ENCODE measurements at regions not wholly inside any gene's neighbourhood (a gene's known extent, or its start where the extent isn't known, plus 50 kb on each side); places are given as distances from the start of the nearest gene placed in this dataset.
"Not testable (repeated sequence)": the region's sequence is repeated elsewhere in the genome, so short reads cannot be mapped to it uniquely, and the experiment has no call there.

- no peak overlapping the region for H3K9ac ChIP-seq (ENCODE audit: low read length)
- no peaks in the 10 kb centered on the region for H4K20me1 ChIP-seq (ENCODE audit: insufficient read depth)
- H3K9me2 ChIP-seq (ENCODE audit: insufficient read depth, low read length): no peaks in the 10 kb centered on the region
- H3K9me3 ChIP-seq (ENCODE audit: low read length): no peaks in the 10 kb centered on the region
- no peaks in the 10 kb centered on the region for H3K79me2 ChIP-seq (replicated peaks; ENCODE audit: insufficient read depth, low read length)
- TF ChIP-seq MXI1 (conservative IDR thresholded peaks at IDR 0.05; ENCODE audit: poor library complexity, severe bottlenecking): no peak
- no peak for TF ChIP-seq SMC3 (conservative IDR thresholded peaks at IDR 0.05; ENCODE audit: poor library complexity)
- TF ChIP-seq CTCF (IDR thresholded peaks at IDR 0.05; ENCODE audit: poor library complexity, severe bottlenecking): no peak
- TF ChIP-seq EP300 (conservative IDR thresholded peaks at IDR 0.05; ENCODE audit: poor library complexity, severe bottlenecking): no peak
- no peak for TF ChIP-seq TAF1 (IDR thresholded peaks at IDR 0.05; ENCODE audit: low read depth)
- H3F3A ChIP-seq (ENCODE audit: insufficient read depth, low read length, poor library complexity, severe bottlenecking): no peaks in the 10 kb centered on the region
- no peaks in the 10 kb centered on the region for H3K36me3 ChIP-seq (ENCODE audit: insufficient read depth, low read length)
- no peak overlapping the region for H3K4me3 ChIP-seq (ENCODE audit: low read length)
- H3K27ac ChIP-seq (ENCODE audit: low read length): no peak overlapping the region
- H3K27me3 ChIP-seq (ENCODE audit: insufficient read depth, low read depth, low read length): no peaks in the 10 kb centered on the region
- no peak overlapping the region for H2AFZ ChIP-seq (ENCODE audit: low read depth, low read length)
- no peak overlapping the region for H3K4me2 ChIP-seq (ENCODE audit: low read length)
Measured at GRCh38 chr11:87536016-87536415, 498.3 kb downstream of the TMEM135 start.

DNA sequence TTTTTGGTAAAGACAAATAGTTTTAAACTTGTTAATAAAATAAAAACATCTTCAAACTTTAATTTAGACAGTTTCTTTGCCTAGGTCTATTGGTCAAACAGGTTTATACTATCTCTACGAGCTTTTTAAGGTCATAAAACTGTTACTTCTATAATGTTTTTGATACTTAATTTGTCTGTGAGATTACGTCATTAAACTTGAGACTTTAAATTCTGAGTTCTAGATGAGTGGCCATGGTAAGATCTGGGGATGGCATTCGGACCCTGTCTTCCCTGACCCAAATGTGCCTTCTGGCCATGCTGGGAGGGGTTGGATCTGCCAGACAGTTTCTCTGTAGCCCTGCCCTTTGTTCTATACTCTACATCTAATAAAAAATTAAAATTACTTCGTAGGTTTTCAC lies 497.8 kb downstream of the TMEM135 start:
- H4K20me1 ChIP-seq (ENCODE audit: insufficient read depth): no peaks in the 10 kb centered on the region
- no peak overlapping the region for H3K4me3 ChIP-seq (ENCODE audit: low read length)
- no peak overlapping the region for H3K9ac ChIP-seq (ENCODE audit: low read length)
- no peaks in the 10 kb centered on the region for H3K27me3 ChIP-seq (ENCODE audit: insufficient read depth, low read depth, low read length)
- H3F3A ChIP-seq (ENCODE audit: insufficient read depth, low read length, poor library complexity, severe bottlenecking): no peaks in the 10 kb centered on the region
- H3K27ac ChIP-seq (ENCODE audit: low read length): no peak overlapping the region
- no peaks in the 10 kb centered on the region for H3K36me3 ChIP-seq (ENCODE audit: insufficient read depth, low read length)
- H3K79me2 ChIP-seq (replicated peaks; ENCODE audit: insufficient read depth, low read length): no peaks in the 10 kb centered on the region
- H3K9me2 ChIP-seq (ENCODE audit: insufficient read depth, low read length): no peaks in the 10 kb centered on the region
- H2AFZ ChIP-seq (ENCODE audit: low read depth, low read length): no peak overlapping the region
- TF ChIP-seq CTCF (IDR thresholded peaks at IDR 0.05; ENCODE audit: poor library complexity, severe bottlenecking) (no peak), POLR2AphosphoS5 (IDR thresholded peaks at IDR 0.05) (no peak), TAF1 (IDR thresholded peaks at IDR 0.05; ENCODE audit: low read depth) (no peak), MXI1 (conservative IDR thresholded peaks at IDR 0.05; ENCODE audit: poor library complexity, severe bottlenecking) (no peak), SMC3 (conservative IDR thresholded peaks at IDR 0.05; ENCODE audit: poor library complexity) (no peak), REST (IDR thresholded peaks at IDR 0.05; ENCODE audit: borderline replicate concordance) (no peak), EZH2 (IDR thresholded peaks at IDR 0.05; ENCODE audit: borderline replicate concordance, insufficient read depth, low read length, poor library complexity, severe bottlenecking) (no peak), EP300 (conservative IDR thresholded peaks at IDR 0.05; ENCODE audit: poor library complexity, severe bottlenecking) (no peak), RAD21 (conservative IDR thresholded peaks at IDR 0.05) (no peak)
- H3K9me3 ChIP-seq (ENCODE audit: low read length): no peaks in the 10 kb centered on the region
- no peak overlapping the region for H3K4me2 ChIP-seq (ENCODE audit: low read length)

- not testable (repeated sequence) for H4K20me1 ChIP-seq (ENCODE audit: insufficient read depth); H3K27me3 ChIP-seq (ENCODE audit: insufficient read depth, low read depth, low read length); H3K9me3 ChIP-seq (ENCODE audit: low read length); H3K79me2 ChIP-seq (replicated peaks; ENCODE audit: insufficient read depth, low read length); H3K4me3 ChIP-seq (ENCODE audit: low read length); H3K4me2 ChIP-seq (ENCODE audit: low read length); H3K9me2 ChIP-seq (ENCODE audit: insufficient read depth, low read length); H2AFZ ChIP-seq (ENCODE audit: low read depth, low read length); H3K27ac ChIP-seq (ENCODE audit: low read length); H3F3A ChIP-seq (ENCODE audit: insufficient read depth, low read length, poor library complexity, severe bottlenecking); H3K36me3 ChIP-seq (ENCODE audit: insufficient read depth, low read length); H3K9ac ChIP-seq (ENCODE audit: low read length)
Measured at GRCh38 chr11:87531835-87532234, 494.1 kb downstream of the TMEM135 start.

Measured in neural cell (in vitro differentiated cells).